ENCODE measurements at regions not wholly inside any gene's neighbourhood (a gene's known extent, or its start where the extent isn't known, plus 50 kb on each side); places are given as distances from the start of the nearest gene placed in this dataset.
"Not testable (repeated sequence)": the region's sequence is repeated elsewhere in the genome, so short reads cannot be mapped to it uniquely, and the experiment has no call there.

GRCh38 chr18:23311351-23312121 is 141.6 kb upstream of the RIOK3 start:
- peak; percentile 56 for DNase-seq

- DNase-seq, result no peak
Measured at GRCh38 chr18:23313379-23313778, 139.7 kb upstream of the RIOK3 start.

- no peak for DNase-seq
Measured at GRCh38 chr18:23314672-23315071, 138.4 kb upstream of the RIOK3 start.

GRCh38 chr18:23316316-23316715 is 136.8 kb upstream of the RIOK3 start:
- DNase-seq, result no peak

GRCh38 chr18:23316988-23317387 is 136.1 kb upstream of the RIOK3 start:
- DNase-seq, result no peak

GRCh38 chr18:23317975-23318675 is 135.0 kb upstream of the RIOK3 start:
- no peak for DNase-seq

GRCh38 chr18:23320709-23321236 is 132.3 kb upstream of the RIOK3 start:
- DNase-seq, result no peak

- DNase-seq, result no peak
Measured at GRCh38 chr18:23321996-23322395, 131.1 kb upstream of the RIOK3 start.

- no peak for DNase-seq
Measured at GRCh38 chr18:23324056-23324811, 128.9 kb upstream of the RIOK3 start.

- DNase-seq, result no peak
Measured at GRCh38 chr18:23324861-23325260, 128.2 kb upstream of the RIOK3 start.

GRCh38 chr18:23329671-23330070 is 123.4 kb upstream of the RIOK3 start:
- not testable (repeated sequence) for DNase-seq

GRCh38 chr18:23330423-23330822 is 122.7 kb upstream of the RIOK3 start:
- DNase-seq, result no peak

GRCh38 chr18:23331091-23331920 is 121.8 kb upstream of the RIOK3 start:
- DNase-seq, result peak; percentile 59

GRCh38 chr18:23332356-23332755 is 120.7 kb upstream of the RIOK3 start:
- DNase-seq, result no peak

- DNase-seq, result no peak
Measured at GRCh38 chr18:23333827-23334226, 119.3 kb upstream of the RIOK3 start.

GRCh38 chr18:23334569-23334968 is 118.5 kb upstream of the RIOK3 start:
- no peak for DNase-seq

- peak; percentile 51 for DNase-seq
Measured at GRCh38 chr18:23336101-23336500, 117.0 kb upstream of the RIOK3 start.

GRCh38 chr18:23337599-23338444 is 115.3 kb upstream of the RIOK3 start:
- peak; percentile 88 for DNase-seq

GRCh38 chr18:23340661-23341060 is 112.4 kb upstream of the RIOK3 start:
- peak; percentile 63 for DNase-seq

GRCh38 chr18:23341383-23341782 is 111.7 kb upstream of the RIOK3 start:
- DNase-seq, result no peak

- DNase-seq, result no peak
Measured at GRCh38 chr18:23341983-23342382, 111.1 kb upstream of the RIOK3 start.

All from tongue (tissue), 1 donor.